Non-pigmented ciliary epithelial cell (primary cell): ENCODE measurements at regions not wholly inside any gene's neighbourhood (a gene's known extent, or its start where the extent isn't known, plus 50 kb on each side); places are given as distances from the start of the nearest gene placed in this dataset.
"Not testable (repeated sequence)": the region's sequence is repeated elsewhere in the genome, so short reads cannot be mapped to it uniquely, and the experiment has no call there.

ENCODE experiments used
- DNase-seq: peaks from one replicate; pipeline ENCODE4 v3.0.0-alpha.2; 2010; ENCODE audit warnings: low read depth

- peak; percentile 6 for DNase-seq
Measured at GRCh38 chr4:131488772-131489171, 1660.3 kb upstream of the PCDH10 start.

- DNase-seq = not testable (repeated sequence)
Measured at GRCh38 chr4:131496211-131496610, 1652.9 kb upstream of the PCDH10 start.

GRCh38 chr4:131499141-131499873 lies 1649.8 kb upstream of the PCDH10 start:
- peak; percentile 63 for DNase-seq

GRCh38 chr4:131509521-131509920 lies 1639.6 kb upstream of the PCDH10 start:
- no peak for DNase-seq

GRCh38 chr4:131526686-131527085 lies 1622.4 kb upstream of the PCDH10 start:
- DNase-seq = peak; percentile 2

GRCh38 chr4:131531087-131531486 lies 1618.0 kb upstream of the PCDH10 start:
- no peak for DNase-seq

GRCh38 chr4:131534944-131535645 lies 1614.0 kb upstream of the PCDH10 start:
- DNase-seq = no peak

- DNase-seq = no peak
Measured at GRCh38 chr4:131540256-131540655, 1608.8 kb upstream of the PCDH10 start.

- DNase-seq = no peak
Measured at GRCh38 chr4:131547506-131547981, 1601.5 kb upstream of the PCDH10 start.

GRCh38 chr4:131551306-131551705 lies 1597.8 kb upstream of the PCDH10 start:
- no peak for DNase-seq

GRCh38 chr4:131566026-131566425 lies 1583.1 kb upstream of the PCDH10 start:
- no peak for DNase-seq

- DNase-seq = no peak
Measured at GRCh38 chr4:131584587-131584986, 1564.5 kb upstream of the PCDH10 start.

GRCh38 chr4:131595140-131595539 lies 1554.0 kb upstream of the PCDH10 start:
- no peak for DNase-seq

GRCh38 chr4:131603705-131604104 lies 1545.4 kb upstream of the PCDH10 start:
- no peak for DNase-seq

- no peak for DNase-seq
Measured at GRCh38 chr4:131609039-131609438, 1540.1 kb upstream of the PCDH10 start.

- peak; percentile 38 for DNase-seq
Measured at GRCh38 chr4:131610517-131610916, 1538.6 kb upstream of the PCDH10 start.

- no peak for DNase-seq
Measured at GRCh38 chr4:131613086-131613823, 1535.8 kb upstream of the PCDH10 start.

GRCh38 chr4:131613824-131614216 lies 1535.3 kb upstream of the PCDH10 start:
- no peak for DNase-seq

- DNase-seq = no peak
Measured at GRCh38 chr4:131632877-131633276, 1516.2 kb upstream of the PCDH10 start.

GRCh38 chr4:131635191-131635590 lies 1513.9 kb upstream of the PCDH10 start:
- no peak for DNase-seq

GRCh38 chr4:131638781-131639180 lies 1510.3 kb upstream of the PCDH10 start:
- no peak for DNase-seq

- peak; percentile 17 for DNase-seq
Measured at GRCh38 chr4:131644619-131645018, 1504.5 kb upstream of the PCDH10 start.

- DNase-seq = no peak
Measured at GRCh38 chr4:131649227-131649626, 1499.9 kb upstream of the PCDH10 start.
